RWPE1 (cell line): ENCODE measurements at regions not wholly inside any gene's neighbourhood (a gene's known extent, or its start where the extent isn't known, plus 50 kb on each side); places are given as distances from the start of the nearest gene placed in this dataset.

Experiments used
- CTCF ChIA-PET: fragments of 350-600 bp; sonication (Branson Sonifier 250); formaldehyde crosslinking; extraction: SDS; loops from one replicate; lab custom pipeline; 2021; lab: Yijun Ruan, JAX
- POLR2A ChIA-PET: fragments of 400-600 bp; formaldehyde crosslinking; extraction: SDS; loops from one replicate; lab custom pipeline; 2020; ENCODE audit warnings: antibody characterized with exemption; ENCODE audit not compliant: low non-redundant PET; lab: Yijun Ruan, JAX
- DNase-seq: peaks from one replicate; pipeline ENCODE4 v3.0.0; 2012; ENCODE audit warnings: low spot score
- H3K27ac ChIP-seq: fragments of 450-650 bp; 2 replicates; pipeline ENCODE4 v1.5.1; 2017
- CTCF ChIP-seq: fragments of 450-650 bp; conservative IDR thresholded peaks from 2 replicates; pipeline ENCODE4 v1.5.1; 2017; ENCODE audit warnings: low read depth, mild to moderate bottlenecking

GRCh38 chr2:120885749-120886148, 150.1 kb downstream of the GLI2 start:
- ChIA-PET CTCF (interaction anchor here (0.6 kb wide), 1 partner anchor 185 kb away, joined by 4 read pairs; no protein-coding TSS in a partner anchor), POLR2A (no interaction called here)
- H3K27ac ChIP-seq, result no peak overlapping the region
- no peak for DNase-seq
- TF ChIP-seq CTCF, result no peak

- ChIA-PET CTCF (interaction anchor here (0.6 kb wide), 1 partner anchor 184 kb away, joined by 4 read pairs; no protein-coding TSS in a partner anchor), POLR2A (no interaction called here)
- TF ChIP-seq CTCF, result no peak
- no peak overlapping the region for H3K27ac ChIP-seq
- no peak for DNase-seq
Measured at GRCh38 chr2:120886534-120887319, 151.1 kb downstream of the GLI2 start.

GRCh38 chr2:120887320-120887697, 151.6 kb downstream of the GLI2 start:
- ChIA-PET CTCF (no interaction called here), POLR2A (no interaction called here)
- no peak for TF ChIP-seq CTCF
- no peak for DNase-seq
- no peak overlapping the region for H3K27ac ChIP-seq

- DNase-seq, result no peak
- ChIA-PET CTCF (no interaction called here), POLR2A (no interaction called here)
- TF ChIP-seq CTCF, result no peak
- H3K27ac ChIP-seq, result no peak overlapping the region
Measured at GRCh38 chr2:120887741-120888231, 152.1 kb downstream of the GLI2 start.

- CTCF ChIA-PET, result no interaction called here
- POLR2A ChIA-PET, result no interaction called here
- no peak for TF ChIP-seq CTCF
- no peak for DNase-seq
- H3K27ac ChIP-seq, result no peak overlapping the region
Measured at GRCh38 chr2:120888851-120889250, 153.2 kb downstream of the GLI2 start.

- no peak overlapping the region for H3K27ac ChIP-seq
- no peak for DNase-seq
- ChIA-PET CTCF (no interaction called here), POLR2A (no interaction called here)
- TF ChIP-seq CTCF, result no peak
Measured at GRCh38 chr2:120889936-120890335, 154.3 kb downstream of the GLI2 start.
